Fibroblast of lung (primary cell): ENCODE measurements at regions not wholly inside any gene's neighbourhood (a gene's known extent, or its start where the extent isn't known, plus 50 kb on each side); places are given as distances from the start of the nearest gene placed in this dataset.

ENCODE experiments used
- DNase-seq, 2 donors: peaks; one replicate each; pipeline versions ENCODE4 v3.0.0 to v3.0.0-alpha.2; 2010; ENCODE audit warnings: low read depth in 2 of 2
- H2AFZ ChIP-seq: 2 replicates; pipeline ENCODE4 v1.5.1; 2012; ENCODE audit warnings: low read length, control low read depth, inconsistent platforms
- H3K27ac ChIP-seq: 2 replicates; pipeline ENCODE4 v1.5.1; 2011; ENCODE audit warnings: low read length, control low read depth; ENCODE audit not compliant: insufficient read depth
- H3K27me3 ChIP-seq: 2 replicates; pipeline ENCODE4 v1.5.1; 2011; ENCODE audit warnings: mild to moderate bottlenecking, low read length; ENCODE audit not compliant: control insufficient read depth, insufficient read depth
- H3K36me3 ChIP-seq: 2 replicates; pipeline ENCODE4 v1.5.1; 2011; ENCODE audit warnings: low read length; ENCODE audit not compliant: control insufficient read depth, insufficient read depth
- H3K4me1 ChIP-seq: 2 replicates; pipeline ENCODE4 v1.5.1; 2011; ENCODE audit warnings: low read length; ENCODE audit not compliant: control insufficient read depth, insufficient read depth; ENCODE audit errors: extremely low read depth
- H3K4me2 ChIP-seq: 2 replicates; pipeline ENCODE4 v1.5.1; 2011; ENCODE audit warnings: low read length, control low read depth; ENCODE audit not compliant: insufficient read depth; ENCODE audit errors: extremely low read depth
- H3K4me3 ChIP-seq, 4 experiments: fragments of 200-600 bp in 1 of 4; sonication (generic) in 1 of 4; replicated peaks in 1 of 4; 2 replicates each; pipeline ENCODE4 v1.5.1; 2011 to 2016; ENCODE audit warnings: low read length in 4 of 4, low read depth in 3 of 4, mild to moderate bottlenecking in 3 of 4, control low read depth in 2 of 4, inconsistent platforms in 1 of 4, mixed read lengths in 1 of 4; ENCODE audit not compliant: insufficient read depth in 1 of 4; ENCODE audit errors: control extremely low read depth in 1 of 4
- H3K79me2 ChIP-seq: 2 replicates; pipeline ENCODE4 v1.5.1; 2012; ENCODE audit warnings: mild to moderate bottlenecking, low read length, inconsistent platforms; ENCODE audit not compliant: control insufficient read depth, insufficient read depth
- H3K9ac ChIP-seq: 2 replicates; pipeline ENCODE4 v1.5.1; 2011; ENCODE audit warnings: mild to moderate bottlenecking, low read length, control low read depth; ENCODE audit not compliant: insufficient read depth
- H3K9me3 ChIP-seq: 2 replicates; pipeline ENCODE4 v1.5.1; 2012; ENCODE audit warnings: low read depth, low read length; ENCODE audit not compliant: control insufficient read depth, insufficient read depth
- H4K20me1 ChIP-seq: 2 replicates; pipeline ENCODE4 v1.5.1; 2011; ENCODE audit warnings: low read length; ENCODE audit not compliant: control insufficient read depth, insufficient read depth; ENCODE audit errors: extremely low read depth
- CTCF ChIP-seq, 2 donors: IDR thresholded peaks in 1 of 2; conservative IDR thresholded peaks in 1 of 2; 1 replicate in 1 of 2; 2 replicates in 1 of 2; pipeline ENCODE4 v1.5.1; 2011 to 2012; ENCODE audit warnings: low read length in 2 of 2, control low read depth in 1 of 2, inconsistent platforms in 1 of 2, low read depth in 1 of 2, mild to moderate bottlenecking in 1 of 2
- EZH2 ChIP-seq: IDR thresholded peaks from 2 replicates; pipeline ENCODE4 v1.5.1; 2012; ENCODE audit warnings: low read length, control low read depth, mild to moderate bottlenecking; ENCODE audit errors: missing control alignments

DNA sequence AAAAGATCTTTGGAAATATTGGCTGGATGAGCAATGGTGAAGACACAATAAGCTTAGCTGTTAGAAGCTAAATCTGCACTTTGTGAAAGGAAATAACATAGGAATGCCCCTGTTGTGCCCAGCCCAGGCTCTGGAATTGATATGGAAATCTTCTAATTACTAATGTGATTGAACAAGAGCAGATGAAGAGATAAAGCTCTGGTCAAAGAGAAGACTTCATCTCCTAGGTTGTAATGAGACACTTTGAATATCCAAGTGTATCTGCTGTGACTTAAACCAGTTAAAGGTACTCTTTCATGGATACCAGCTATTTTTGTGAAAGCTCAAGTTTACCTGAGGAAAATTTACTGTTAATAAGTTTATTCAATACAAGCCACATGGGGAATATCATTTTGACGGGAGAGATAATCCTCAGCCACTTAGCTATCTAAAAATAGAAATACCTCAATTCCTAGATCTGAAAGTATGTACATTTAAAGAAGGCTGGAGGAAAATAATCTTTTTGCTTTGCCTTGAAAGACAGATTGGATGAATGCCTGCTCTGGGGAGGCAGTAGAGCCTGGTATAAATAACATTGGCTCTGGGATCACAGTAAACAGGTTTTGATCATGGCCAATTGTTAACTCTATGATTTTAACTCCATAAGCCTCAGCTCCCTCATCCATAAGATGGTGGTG is 494.0 kb upstream of the B3GALT2 start:
- Histone ChIP-seq H3K4me3 (no peak overlapping the region), H3K4me1 (no peaks in the 10 kb centered on the region), H3K27ac (no peak overlapping the region), H3K79me2 (no peaks in the 10 kb centered on the region), H3K27me3 (no peaks in the 10 kb centered on the region), H3K36me3 (no peaks in the 10 kb centered on the region), H3K4me2 (no peak overlapping the region), H3K9me3 (no peaks in the 10 kb centered on the region), H4K20me1 (no peaks in the 10 kb centered on the region), H3K9ac (no peak overlapping the region), H2AFZ (no peak overlapping the region)
- TF ChIP-seq EZH2 (no peak), CTCF (conservative IDR thresholded peaks at IDR 0.05 in 1 of 2, IDR thresholded peaks at IDR 0.05 in 1 of 2; ENCODE audit: low read depth in 1 of 2, low read length in 2 of 2) (no peak)
- no peak for DNase-seq

- no peak overlapping the region for H3K27ac ChIP-seq
- H2AFZ ChIP-seq = no peak overlapping the region
- H3K36me3 ChIP-seq = no peaks in the 10 kb centered on the region
- H3K4me3 ChIP-seq = no peak overlapping the region
- no peak for TF ChIP-seq EZH2
- no peak for TF ChIP-seq CTCF (conservative IDR thresholded peaks at IDR 0.05 in 1 of 2, IDR thresholded peaks at IDR 0.05 in 1 of 2; ENCODE audit: low read depth in 1 of 2, low read length in 2 of 2)
- no peaks in the 10 kb centered on the region for H3K4me1 ChIP-seq
- no peak overlapping the region for H3K4me2 ChIP-seq
- peak in 1 of 2 donors; percentile 66 for DNase-seq
- H4K20me1 ChIP-seq = no peaks in the 10 kb centered on the region
- H3K9ac ChIP-seq = no peak overlapping the region
- no peaks in the 10 kb centered on the region for H3K79me2 ChIP-seq
- no peaks in the 10 kb centered on the region for H3K27me3 ChIP-seq
- H3K9me3 ChIP-seq = no peaks in the 10 kb centered on the region
These were observed 491.5 kb upstream of the B3GALT2 start for GRCh38 chr1:193677874-193678273.

DNA sequence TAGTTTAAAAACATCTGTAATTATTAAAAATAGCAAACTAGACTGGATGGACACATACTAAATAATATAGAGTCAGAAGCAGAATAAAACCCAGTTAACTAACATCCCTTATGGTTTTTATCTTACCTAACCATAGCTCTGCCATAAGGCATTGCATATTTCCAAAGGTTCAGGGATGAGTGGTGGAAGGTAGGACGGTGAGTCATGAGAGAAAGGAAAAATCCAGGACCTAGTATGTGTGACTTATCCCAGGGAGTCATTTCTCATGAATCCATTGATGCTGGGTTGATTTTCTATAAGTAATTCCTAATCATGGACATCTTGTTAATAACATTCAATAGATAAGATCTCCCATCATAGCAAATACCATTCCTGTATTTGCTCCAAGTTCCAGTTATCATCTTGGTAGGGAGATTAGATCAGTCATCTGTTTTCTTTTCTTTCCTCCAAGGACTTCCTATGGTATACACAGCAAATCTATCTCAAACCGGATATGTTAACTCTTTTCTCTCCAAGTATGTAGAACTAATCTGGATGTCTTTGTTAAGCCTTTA is 490.7 kb upstream of the B3GALT2 start:
- Histone ChIP-seq H4K20me1 (no peaks in the 10 kb centered on the region), H3K4me2 (no peak overlapping the region), H3K27ac (no peak overlapping the region), H3K4me1 (no peaks in the 10 kb centered on the region), H3K27me3 (no peaks in the 10 kb centered on the region), H3K9ac (no peak overlapping the region), H3K9me3 (no peaks in the 10 kb centered on the region), H3K36me3 (no peaks in the 10 kb centered on the region), H3K4me3 (no peak overlapping the region), H3K79me2 (no peaks in the 10 kb centered on the region), H2AFZ (no peak overlapping the region)
- TF ChIP-seq CTCF (conservative IDR thresholded peaks at IDR 0.05 in 1 of 2, IDR thresholded peaks at IDR 0.05 in 1 of 2; ENCODE audit: low read depth in 1 of 2, low read length in 2 of 2) (no peak), EZH2 (no peak)
- peak in 1 of 2 donors; percentile 56 for DNase-seq
